ENCODE measurements at regions not wholly inside any gene's neighbourhood (a gene's known extent, or its start where the extent isn't known, plus 50 kb on each side); places are given as distances from the start of the nearest gene placed in this dataset.

GRCh38 chr9:13428766-13429165, 149.3 kb upstream of the MPDZ start:
- TF ChIP-seq CTCF (IDR thresholded peaks at IDR 0.05) (no peak), EP300 (IDR thresholded peaks at IDR 0.05) (no peak)

Measured in suprapubic skin (tissue), 3 donors.